H9 (cell line): ENCODE measurements at regions not wholly inside any gene's neighbourhood (a gene's known extent, or its start where the extent isn't known, plus 50 kb on each side); places are given as distances from the start of the nearest gene placed in this dataset.

ENCODE experiments used
- DNase-seq: peaks from one replicate; pipeline ENCODE4 v3.0.0-alpha.2; 2017
- H2AFZ ChIP-seq: one replicate; pipeline ENCODE4 v1.6.1; 2013; ENCODE audit warnings: mild to moderate bottlenecking, low read length, control low read depth, moderate library complexity
- H2AK5ac ChIP-seq: 2 replicates; pipeline ENCODE4 v1.6.1; 2013; ENCODE audit warnings: low read length, control low read depth, mixed read lengths; ENCODE audit not compliant: insufficient read length
- H2BK120ac ChIP-seq: one replicate; pipeline ENCODE4 v1.6.1; 2013; ENCODE audit warnings: low read depth, mild to moderate bottlenecking, low read length, control low read depth, inconsistent platforms; ENCODE audit not compliant: poor library complexity, severe bottlenecking
- H2BK12ac ChIP-seq: 2 replicates; pipeline ENCODE4 v1.6.1; 2013; ENCODE audit warnings: low read length, control low read depth, mixed read lengths, low read depth; ENCODE audit not compliant: insufficient read length
- H2BK15ac ChIP-seq: 2 replicates; pipeline ENCODE4 v1.6.1; 2013; ENCODE audit warnings: low read depth, low read length, control low read depth
- H2BK20ac ChIP-seq: one replicate; pipeline ENCODE4 v1.6.1; 2013; ENCODE audit warnings: low read depth, mild to moderate bottlenecking, low read length, control low read depth, inconsistent platforms; ENCODE audit not compliant: poor library complexity, severe bottlenecking
- H2BK5ac ChIP-seq: 2 replicates; pipeline ENCODE4 v1.6.1; 2013; ENCODE audit warnings: low read length, control low read depth, mixed read lengths; ENCODE audit not compliant: insufficient read length
- H3K14ac ChIP-seq: 2 replicates; pipeline ENCODE4 v1.6.1; 2013; ENCODE audit warnings: low read length, control low read depth; ENCODE audit not compliant: insufficient read depth
- H3K18ac ChIP-seq: 2 replicates; pipeline ENCODE4 v1.6.1; 2013; ENCODE audit warnings: low read depth, mild to moderate bottlenecking, mixed read lengths, low read length, control low read depth; ENCODE audit not compliant: insufficient read length
- H3K23ac ChIP-seq: 2 replicates; pipeline ENCODE4 v1.6.1; 2013; ENCODE audit warnings: low read length, control low read depth, mixed read lengths, low read depth; ENCODE audit not compliant: insufficient read length
- H3K23me2 ChIP-seq: 2 replicates; pipeline ENCODE4 v1.6.1; 2013; ENCODE audit warnings: low read depth, mild to moderate bottlenecking, mixed read lengths, low read length, control low read depth; ENCODE audit not compliant: insufficient read length, poor library complexity, severe bottlenecking
- H3K27ac ChIP-seq: 2 replicates; pipeline ENCODE4 v1.5.1; 2013; ENCODE audit warnings: low read length, control low read depth, mixed read lengths, low read depth; ENCODE audit not compliant: insufficient read length
- H3K27me3 ChIP-seq: 2 replicates; pipeline ENCODE4 v1.6.1; 2013; ENCODE audit warnings: low read length, control low read depth, inconsistent platforms; ENCODE audit not compliant: insufficient read depth
- H3K4ac ChIP-seq: 2 replicates; pipeline ENCODE4 v1.6.1; 2013; ENCODE audit warnings: low read depth, mild to moderate bottlenecking, control low read depth, inconsistent platforms, low read length, moderate library complexity
- H3K4me1 ChIP-seq: 2 replicates; pipeline ENCODE4 v1.6.1; 2013; ENCODE audit warnings: low read length, control low read depth, inconsistent platforms; ENCODE audit not compliant: insufficient read depth
- H3K4me2 ChIP-seq: 2 replicates; pipeline ENCODE4 v1.6.1; 2013; ENCODE audit warnings: low read length, control low read depth, mixed read lengths; ENCODE audit not compliant: insufficient read length, insufficient read depth
- H3K56ac ChIP-seq: 2 replicates; pipeline ENCODE4 v1.6.1; 2013; ENCODE audit warnings: low read depth, mild to moderate bottlenecking, mixed read lengths, low read length, control low read depth; ENCODE audit not compliant: insufficient read length
- H3K79me1 ChIP-seq: 2 replicates; pipeline ENCODE4 v1.6.1; 2013; ENCODE audit warnings: low read depth, mild to moderate bottlenecking, moderate library complexity, low read length, control low read depth, inconsistent platforms; ENCODE audit not compliant: insufficient read depth, poor library complexity, severe bottlenecking
- H3K79me2 ChIP-seq: 2 replicates; pipeline ENCODE4 v1.6.1; 2013; ENCODE audit warnings: low read length, control low read depth, inconsistent platforms; ENCODE audit not compliant: insufficient read depth
- H3K9ac ChIP-seq: 2 replicates; pipeline ENCODE4 v1.6.1; 2013; ENCODE audit warnings: low read length, control low read depth, mixed read lengths; ENCODE audit not compliant: insufficient read length; ENCODE audit errors: extremely low read depth
- H3K9me3 ChIP-seq: one replicate; pipeline ENCODE4 v1.6.1; 2013; ENCODE audit warnings: low read depth, low read length, inconsistent platforms; ENCODE audit not compliant: control insufficient read depth
- H3T11ph ChIP-seq: one replicate; pipeline ENCODE4 v1.6.1; 2013; ENCODE audit warnings: mild to moderate bottlenecking, low read length, control low read depth, inconsistent platforms
- H4K20me1 ChIP-seq: one replicate; pipeline ENCODE4 v1.6.1; 2013; ENCODE audit not compliant: control insufficient read depth, insufficient read length, insufficient read depth
- H4K5ac ChIP-seq: 2 replicates; pipeline ENCODE4 v1.6.1; 2013; ENCODE audit warnings: low read depth, mild to moderate bottlenecking, mixed read lengths, low read length, control low read depth; ENCODE audit not compliant: insufficient read length
- H4K8ac ChIP-seq: replicated peaks from 2 replicates; pipeline ENCODE4 v1.6.1; 2013; ENCODE audit warnings: low read length, control low read depth, mixed read lengths, low read depth; ENCODE audit not compliant: insufficient read length
- H4K91ac ChIP-seq: 2 replicates; pipeline ENCODE4 v1.6.1; 2013; ENCODE audit warnings: low read depth, mild to moderate bottlenecking, moderate library complexity, mixed read lengths, low read length, control low read depth; ENCODE audit not compliant: insufficient read length
- H3K27ac Mint-ChIP-seq, 3 experiments: 2 replicates in 2 of 3; 3 replicates in 1 of 3; pipeline ENCODE4 v1.8.0; 2020 to 2021; ENCODE audit warnings: mixed read lengths in 3 of 3, mild to moderate bottlenecking in 1 of 3, moderate library complexity in 1 of 3
- H3K27me3 Mint-ChIP-seq: 2 replicates; pipeline ENCODE4 v1.8.0; 2021; ENCODE audit warnings: low read depth, mild to moderate bottlenecking, moderate library complexity, mixed read lengths
- H3K36me3 Mint-ChIP-seq, 3 experiments: 2 replicates in 2 of 3; 3 replicates in 1 of 3; pipeline ENCODE4 v1.8.0; 2020 to 2021; ENCODE audit warnings: low read depth in 3 of 3, mixed read lengths in 3 of 3; ENCODE audit not compliant: insufficient read depth in 1 of 3
- H3K4me1 Mint-ChIP-seq, 2 experiments: 2 replicates each; pipeline ENCODE4 v1.8.0; 2020; ENCODE audit warnings: mixed read lengths in 2 of 2
- H3K4me3 Mint-ChIP-seq, 2 experiments: 2 replicates in 1 of 2; 3 replicates in 1 of 2; pipeline ENCODE4 v1.8.0; 2020 to 2021; ENCODE audit warnings: mild to moderate bottlenecking in 2 of 2, mixed read lengths in 2 of 2, moderate library complexity in 1 of 2
- H3K9me3 Mint-ChIP-seq, 2 experiments: 2 replicates in 1 of 2; 3 replicates in 1 of 2; pipeline ENCODE4 v1.8.0; 2020; ENCODE audit warnings: mild to moderate bottlenecking in 2 of 2, mixed read lengths in 2 of 2, moderate library complexity in 1 of 2
- WGBS: extraction: QIAGEN DNeasy Blood & Tissue Kit; methylation state at CpG from one replicate; pipeline ENCODE4 v1.1.7; 2013; ENCODE audit warnings: missing lambda C conversion rate, low lambda C conversion rate, mixed read lengths; ENCODE audit not compliant: insufficient read length; ENCODE audit errors: extremely low coverage; 5-methylcytosine and 5-hydroxymethylcytosine counted together
- TF ChIP-seq, protein P1 (sequence below): fragments of 200-600 bp; sonication (generic); conservative IDR thresholded peaks from 3 replicates; pipeline ENCODE4 v1.8.0; 2021; ENCODE audit warnings: antibody characterized with exemption, mild to moderate bottlenecking

DNA sequence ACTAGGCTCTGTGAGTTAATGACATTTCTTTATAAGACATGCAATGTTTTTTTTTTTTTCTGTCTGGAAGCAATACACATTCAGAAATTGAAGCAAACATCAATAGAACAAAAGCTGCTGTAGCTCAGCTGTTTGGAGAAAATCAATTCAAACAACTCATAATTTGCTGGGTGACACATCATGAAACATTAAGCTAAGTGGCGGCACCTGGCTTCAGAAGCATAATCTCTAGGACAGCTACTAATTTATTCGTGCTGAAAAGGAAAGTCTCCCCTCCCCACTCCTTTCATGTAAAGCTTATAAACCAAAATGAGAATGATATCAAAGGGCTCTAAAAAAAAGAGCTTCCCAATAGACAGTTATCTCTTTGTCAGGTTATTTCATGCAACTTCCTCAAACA, 73.9 kb downstream of the LUZP4 start:
- no peak overlapping the region for H3K18ac ChIP-seq
- no peak overlapping the region for H2BK15ac ChIP-seq
- no peak overlapping the region for H3K4me3 Mint-ChIP-seq
- H3K4ac ChIP-seq, result no peak overlapping the region
- H3K23ac ChIP-seq, result no peak overlapping the region
- H2BK5ac ChIP-seq, result no peak overlapping the region
- no peaks in the 10 kb centered on the region for H3K9me3 ChIP-seq
- H3K14ac ChIP-seq, result no peak overlapping the region
- H3K36me3 Mint-ChIP-seq, result peaks cover 0 to 5% (median 0%) of the 10 kb centered on the region in 3 experiments; a peak in 2 of 7 replicates
- WGBS, result no CpG with 5 or more reads among the region's 2 CpGs
- H4K8ac ChIP-seq, result no peak overlapping the region
- H2BK20ac ChIP-seq, result no peak overlapping the region
- no peak for DNase-seq
- H4K5ac ChIP-seq, result no peak overlapping the region
- no peak overlapping the region for H3T11ph ChIP-seq
- H2BK12ac ChIP-seq, result no peak overlapping the region
- no peaks in the 10 kb centered on the region for H3K4me1 ChIP-seq
- H4K20me1 ChIP-seq, result no peaks in the 10 kb centered on the region
- no peak overlapping the region for H3K9ac ChIP-seq
- no peak overlapping the region for H3K4me2 ChIP-seq
- no peak overlapping the region for H4K91ac ChIP-seq
- no peaks in the 10 kb centered on the region for H3K79me1 ChIP-seq
- no peak overlapping the region for H2AFZ ChIP-seq
- peaks cover 20% of the 10 kb centered on the region for H3K27me3 Mint-ChIP-seq
- H3K4me1 Mint-ChIP-seq, result peaks cover 5 to 11% of the 10 kb centered on the region in 2 experiments; a peak in 2 of 4 replicates
- no peak overlapping the region for H2AK5ac ChIP-seq
- no peak overlapping the region for H3K27ac ChIP-seq
- H2BK120ac ChIP-seq, result no peak overlapping the region
- peaks cover 3 to 4% of the 10 kb centered on the region in 2 experiments; a peak in 1 of 5 replicates for H3K9me3 Mint-ChIP-seq
- no peak overlapping the region for H3K56ac ChIP-seq
- no peaks in the 10 kb centered on the region for H3K79me2 ChIP-seq
- TF ChIP-seq, protein P1, sequence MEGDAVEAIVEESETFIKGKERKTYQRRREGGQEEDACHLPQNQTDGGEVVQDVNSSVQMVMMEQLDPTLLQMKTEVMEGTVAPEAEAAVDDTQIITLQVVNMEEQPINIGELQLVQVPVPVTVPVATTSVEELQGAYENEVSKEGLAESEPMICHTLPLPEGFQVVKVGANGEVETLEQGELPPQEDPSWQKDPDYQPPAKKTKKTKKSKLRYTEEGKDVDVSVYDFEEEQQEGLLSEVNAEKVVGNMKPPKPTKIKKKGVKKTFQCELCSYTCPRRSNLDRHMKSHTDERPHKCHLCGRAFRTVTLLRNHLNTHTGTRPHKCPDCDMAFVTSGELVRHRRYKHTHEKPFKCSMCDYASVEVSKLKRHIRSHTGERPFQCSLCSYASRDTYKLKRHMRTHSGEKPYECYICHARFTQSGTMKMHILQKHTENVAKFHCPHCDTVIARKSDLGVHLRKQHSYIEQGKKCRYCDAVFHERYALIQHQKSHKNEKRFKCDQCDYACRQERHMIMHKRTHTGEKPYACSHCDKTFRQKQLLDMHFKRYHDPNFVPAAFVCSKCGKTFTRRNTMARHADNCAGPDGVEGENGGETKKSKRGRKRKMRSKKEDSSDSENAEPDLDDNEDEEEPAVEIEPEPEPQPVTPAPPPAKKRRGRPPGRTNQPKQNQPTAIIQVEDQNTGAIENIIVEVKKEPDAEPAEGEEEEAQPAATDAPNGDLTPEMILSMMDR, result no peak
- H3K23me2 ChIP-seq, result no peaks in the 10 kb centered on the region
- H3K27ac Mint-ChIP-seq, result no peak overlapping the region
- H3K27me3 ChIP-seq, result no peaks in the 10 kb centered on the region; the same call in 1 of the 2 replicates
